ENCODE measurements at regions not wholly inside any gene's neighbourhood (a gene's known extent, or its start where the extent isn't known, plus 50 kb on each side); places are given as distances from the start of the nearest gene placed in this dataset.
"Not testable (repeated sequence)": the region's sequence is repeated elsewhere in the genome, so short reads cannot be mapped to it uniquely, and the experiment has no call there.

DNA sequence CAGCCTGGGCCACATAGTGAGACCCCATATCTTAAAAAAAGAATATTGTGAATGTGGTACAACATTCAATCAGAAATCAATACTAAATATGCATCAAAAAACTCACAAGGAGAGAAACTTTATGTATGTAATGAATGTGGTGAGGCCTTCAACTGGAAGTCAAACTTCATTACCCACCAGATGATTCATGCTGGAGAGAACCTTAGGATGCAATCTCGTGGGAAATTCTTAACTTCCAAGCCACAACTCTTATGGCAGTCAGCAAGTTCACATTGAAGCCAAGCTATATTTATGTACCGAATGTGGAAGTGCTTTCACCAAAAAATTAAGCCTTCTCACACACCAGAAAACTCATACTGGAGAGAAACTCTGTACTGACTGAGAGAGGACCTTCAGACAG is 84.5 kb upstream of the UXT start:
- Histone ChIP-seq H3K27me3 (ENCODE audit: control insufficient read depth, insufficient read depth, low read length) (no peaks in the 10 kb centered on the region), H3K27ac (ENCODE audit: low read depth, low read length) (no peak overlapping the region), H3K9me3 (ENCODE audit: control insufficient read depth, insufficient read depth, low read length) (no peaks in the 10 kb centered on the region), H3K4me3 (ENCODE audit: low read depth, low read length) (no peak overlapping the region)
- TF ChIP-seq, protein P1, sequence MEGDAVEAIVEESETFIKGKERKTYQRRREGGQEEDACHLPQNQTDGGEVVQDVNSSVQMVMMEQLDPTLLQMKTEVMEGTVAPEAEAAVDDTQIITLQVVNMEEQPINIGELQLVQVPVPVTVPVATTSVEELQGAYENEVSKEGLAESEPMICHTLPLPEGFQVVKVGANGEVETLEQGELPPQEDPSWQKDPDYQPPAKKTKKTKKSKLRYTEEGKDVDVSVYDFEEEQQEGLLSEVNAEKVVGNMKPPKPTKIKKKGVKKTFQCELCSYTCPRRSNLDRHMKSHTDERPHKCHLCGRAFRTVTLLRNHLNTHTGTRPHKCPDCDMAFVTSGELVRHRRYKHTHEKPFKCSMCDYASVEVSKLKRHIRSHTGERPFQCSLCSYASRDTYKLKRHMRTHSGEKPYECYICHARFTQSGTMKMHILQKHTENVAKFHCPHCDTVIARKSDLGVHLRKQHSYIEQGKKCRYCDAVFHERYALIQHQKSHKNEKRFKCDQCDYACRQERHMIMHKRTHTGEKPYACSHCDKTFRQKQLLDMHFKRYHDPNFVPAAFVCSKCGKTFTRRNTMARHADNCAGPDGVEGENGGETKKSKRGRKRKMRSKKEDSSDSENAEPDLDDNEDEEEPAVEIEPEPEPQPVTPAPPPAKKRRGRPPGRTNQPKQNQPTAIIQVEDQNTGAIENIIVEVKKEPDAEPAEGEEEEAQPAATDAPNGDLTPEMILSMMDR (IDR thresholded peaks at IDR 0.05; ENCODE audit: low read depth, low read length): no peak
- no peak for DNase-seq (ENCODE audit: low read depth, low spot score)
- POLR2A ChIA-PET: no interaction called here
- CTCF ChIA-PET: interaction anchor here (0.6 kb wide), 1 partner anchor 50 kb away, joined by 3 read pairs; no protein-coding TSS in a partner anchor

DNA sequence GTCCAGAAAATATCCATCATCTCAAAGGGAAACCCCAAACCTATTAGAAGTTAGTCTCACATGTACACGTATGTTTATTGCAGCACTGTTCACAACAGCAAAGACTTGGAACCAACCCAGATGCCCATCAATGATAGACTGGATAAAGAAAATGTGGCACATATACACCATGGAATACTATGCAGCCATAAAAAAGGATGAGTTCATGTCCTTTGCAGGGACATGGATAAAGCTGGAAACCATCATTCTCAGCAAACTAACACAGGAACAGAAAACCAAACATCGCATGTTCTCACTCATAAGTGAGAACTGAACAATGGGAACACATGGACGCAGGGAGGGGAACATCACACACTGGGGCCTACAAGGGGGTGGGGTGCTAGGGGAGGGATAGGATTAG is 79.9 kb upstream of the UXT start:
- H3K27ac ChIP-seq (ENCODE audit: low read depth, low read length); H3K27me3 ChIP-seq (ENCODE audit: control insufficient read depth, insufficient read depth, low read length); DNase-seq (ENCODE audit: low read depth, low spot score); H3K9me3 ChIP-seq (ENCODE audit: control insufficient read depth, insufficient read depth, low read length); POLR2A ChIA-PET; H3K4me3 ChIP-seq (ENCODE audit: low read depth, low read length); CTCF ChIA-PET: not testable (repeated sequence)

DNA sequence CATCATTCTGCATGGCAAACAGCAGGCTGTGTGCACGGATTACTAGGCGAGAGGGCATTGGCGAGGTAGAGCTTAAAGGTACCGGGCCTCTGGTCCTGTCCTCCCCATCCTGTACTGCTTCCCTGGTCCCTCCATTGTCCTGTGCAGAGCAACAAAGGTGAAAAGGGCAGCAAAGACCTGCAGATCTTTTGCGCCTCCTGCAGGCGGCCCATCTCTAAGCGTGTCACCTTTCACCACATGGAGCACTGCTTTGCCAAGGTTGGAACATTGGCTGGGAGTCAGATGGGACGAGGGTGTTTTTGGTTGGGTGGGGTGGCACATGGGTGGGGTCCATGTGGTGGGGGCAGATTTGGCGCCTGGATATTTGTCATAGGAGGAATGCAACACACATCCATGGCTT is 64.7 kb upstream of the UXT start:
- Histone ChIP-seq H3K27ac (ENCODE audit: low read depth, low read length) (no peak overlapping the region), H3K4me3 (ENCODE audit: low read depth, low read length) (no peak overlapping the region), H3K27me3 (ENCODE audit: control insufficient read depth, insufficient read depth, low read length) (no peaks in the 10 kb centered on the region), H3K9me3 (ENCODE audit: control insufficient read depth, insufficient read depth, low read length) (no peaks in the 10 kb centered on the region; the same call in 1 of the 2 replicates)
- no peak for DNase-seq (ENCODE audit: low read depth, low spot score)
- CTCF ChIA-PET: no interaction called here
- TF ChIP-seq, protein P1 (IDR thresholded peaks at IDR 0.05; ENCODE audit: low read depth, low read length): no peak
- POLR2A ChIA-PET: no interaction called here

DNA sequence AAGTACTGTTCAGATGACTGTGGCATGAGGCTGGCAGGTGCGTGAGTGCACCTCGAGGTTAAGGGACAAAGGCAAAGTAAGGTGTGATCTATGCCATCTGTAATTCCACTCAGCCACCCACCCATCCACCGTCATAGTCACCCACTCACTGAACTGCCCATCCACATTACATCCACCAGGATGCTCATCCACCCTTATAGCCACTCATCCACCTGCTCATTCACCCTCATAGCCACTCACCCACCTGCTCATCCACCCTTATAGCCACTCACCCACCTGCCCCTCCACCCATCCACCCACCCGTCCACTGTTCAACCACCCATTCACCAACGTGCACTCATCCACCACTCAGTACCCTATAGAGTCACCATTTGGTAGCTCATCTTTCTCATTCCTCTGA is 64.1 kb upstream of the UXT start:
- Histone ChIP-seq H3K27me3 (ENCODE audit: control insufficient read depth, insufficient read depth, low read length) (no peaks in the 10 kb centered on the region), H3K4me3 (ENCODE audit: low read depth, low read length) (no peak overlapping the region), H3K9me3 (ENCODE audit: control insufficient read depth, insufficient read depth, low read length) (no peaks in the 10 kb centered on the region; the same call in 1 of the 2 replicates), H3K27ac (ENCODE audit: low read depth, low read length) (no peak overlapping the region)
- TF ChIP-seq, protein P1 (IDR thresholded peaks at IDR 0.05; ENCODE audit: low read depth, low read length): no peak
- POLR2A ChIA-PET: no interaction called here
- no peak for DNase-seq (ENCODE audit: low read depth, low spot score)
- CTCF ChIA-PET: no interaction called here

DNA sequence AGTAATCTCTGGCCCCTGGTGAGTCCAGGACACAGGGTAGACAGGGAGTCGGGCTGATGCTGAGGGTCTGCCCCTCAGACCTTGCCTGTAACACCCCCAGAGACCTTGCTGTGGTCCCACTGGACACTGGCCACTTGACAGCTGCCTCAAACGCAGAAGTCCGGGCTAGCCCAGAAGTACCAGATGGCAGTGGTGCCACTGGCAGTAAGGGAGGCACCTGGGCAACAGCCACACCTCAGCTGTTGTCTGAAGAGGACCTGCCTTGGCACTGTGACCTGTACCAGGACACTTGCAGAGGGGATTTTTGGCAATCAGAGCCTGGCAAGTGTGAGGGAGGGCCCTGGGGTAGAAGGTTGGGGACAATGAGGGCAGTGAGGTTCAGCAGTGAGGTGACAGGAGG is 63.3 kb upstream of the UXT start:
- ChIA-PET CTCF (no interaction called here), POLR2A (no interaction called here)
- no peaks in the 10 kb centered on the region for H3K27me3 ChIP-seq (ENCODE audit: control insufficient read depth, insufficient read depth, low read length)
- no peak overlapping the region for H3K4me3 ChIP-seq (ENCODE audit: low read depth, low read length)
- TF ChIP-seq, protein P1 (IDR thresholded peaks at IDR 0.05; ENCODE audit: low read depth, low read length): no peak
- no peaks in the 10 kb centered on the region; the same call in 1 of the 2 replicates for H3K9me3 ChIP-seq (ENCODE audit: control insufficient read depth, insufficient read depth, low read length)
- H3K27ac ChIP-seq (ENCODE audit: low read depth, low read length): no peak overlapping the region
- no peak for DNase-seq (ENCODE audit: low read depth, low spot score)

DNA sequence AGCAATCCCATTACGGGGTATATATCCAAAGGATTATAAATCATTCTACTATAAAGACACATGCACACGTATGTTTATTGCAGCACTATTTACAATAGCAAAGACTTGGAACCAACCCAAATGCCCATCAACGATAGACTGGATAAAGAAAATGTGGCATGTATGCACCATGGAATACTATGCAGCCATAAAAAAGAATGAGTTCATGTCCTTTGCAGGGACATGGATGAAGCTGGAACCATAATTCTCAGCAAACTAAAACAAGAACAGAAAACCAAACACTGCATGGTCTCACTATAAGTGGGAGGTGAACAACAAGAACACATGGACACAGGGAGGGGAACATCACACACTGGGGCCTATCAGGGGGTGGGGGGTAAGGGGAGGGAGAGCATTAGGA is 56.1 kb upstream of the UXT start:
- POLR2A ChIA-PET; H3K27ac ChIP-seq (ENCODE audit: low read depth, low read length); CTCF ChIA-PET: not testable (repeated sequence)

DNA sequence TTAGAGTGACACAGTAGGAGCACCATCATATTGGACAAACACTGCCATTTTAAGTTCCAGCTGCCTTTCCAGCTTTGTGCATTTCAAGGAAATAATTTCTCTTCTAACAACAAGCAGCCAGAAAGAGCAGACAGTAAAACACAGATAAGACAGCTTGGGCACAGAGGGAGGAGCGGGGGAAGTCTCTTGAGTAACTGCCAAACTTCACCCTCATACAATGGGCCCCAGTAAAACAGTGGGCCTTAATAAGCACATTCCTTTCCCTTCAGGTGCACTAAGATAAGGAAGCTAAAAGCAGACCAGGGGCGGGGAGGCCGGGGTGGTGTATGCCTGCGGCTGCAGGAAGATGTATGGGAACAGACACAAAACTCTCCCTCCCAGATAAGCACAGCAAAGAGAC is 53.7 kb upstream of the UXT start:
- H3K9me3 ChIP-seq (ENCODE audit: control insufficient read depth, insufficient read depth, low read length); POLR2A ChIA-PET; H3K4me3 ChIP-seq (ENCODE audit: low read depth, low read length); H3K27me3 ChIP-seq (ENCODE audit: control insufficient read depth, insufficient read depth, low read length); DNase-seq (ENCODE audit: low read depth, low spot score); H3K27ac ChIP-seq (ENCODE audit: low read depth, low read length); CTCF ChIA-PET: not testable (repeated sequence)

More for the DNA sequence above, 56.1 kb upstream of the UXT start:
- DNase-seq (ENCODE audit: low read depth, low spot score); H3K9me3 ChIP-seq (ENCODE audit: control insufficient read depth, insufficient read depth, low read length); H3K4me3 ChIP-seq (ENCODE audit: low read depth, low read length); H3K27me3 ChIP-seq (ENCODE audit: control insufficient read depth, insufficient read depth, low read length): not testable (repeated sequence)
